GM21381 (cell line): ENCODE measurements at regions not wholly inside any gene's neighbourhood (a gene's known extent, or its start where the extent isn't known, plus 50 kb on each side); places are given as distances from the start of the nearest gene placed in this dataset.
"Not testable (repeated sequence)": the region's sequence is repeated elsewhere in the genome, so short reads cannot be mapped to it uniquely, and the experiment has no call there.

Experiments
- ATAC-seq: cut with Tn5 transposase; IDR thresholded peaks from one replicate; pipeline ENCODE4 v1.9.1; 2021; ENCODE audit warnings: mild to moderate bottlenecking, moderate library complexity; ENCODE audit not compliant: unreplicated experiment

DNA sequence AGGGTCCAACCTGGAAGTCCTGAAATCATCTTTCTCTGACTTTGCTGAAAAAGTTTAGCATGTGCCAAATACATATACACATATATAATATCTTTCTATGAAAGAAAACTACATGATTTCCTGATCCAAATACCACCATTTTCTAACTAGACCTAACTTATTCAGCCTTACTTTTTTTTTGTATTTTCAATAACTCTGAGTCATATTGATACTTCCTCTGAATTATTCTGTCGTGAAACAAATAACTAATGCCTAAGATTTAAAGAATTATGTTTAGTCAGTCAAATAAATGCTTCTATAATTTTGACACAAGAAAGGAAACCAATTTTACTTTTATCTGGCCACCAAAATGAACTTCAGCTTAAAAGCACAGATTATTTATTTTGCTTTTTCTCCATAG is 760.2 kb upstream of the GBE1 start:
- no peak for ATAC-seq

DNA sequence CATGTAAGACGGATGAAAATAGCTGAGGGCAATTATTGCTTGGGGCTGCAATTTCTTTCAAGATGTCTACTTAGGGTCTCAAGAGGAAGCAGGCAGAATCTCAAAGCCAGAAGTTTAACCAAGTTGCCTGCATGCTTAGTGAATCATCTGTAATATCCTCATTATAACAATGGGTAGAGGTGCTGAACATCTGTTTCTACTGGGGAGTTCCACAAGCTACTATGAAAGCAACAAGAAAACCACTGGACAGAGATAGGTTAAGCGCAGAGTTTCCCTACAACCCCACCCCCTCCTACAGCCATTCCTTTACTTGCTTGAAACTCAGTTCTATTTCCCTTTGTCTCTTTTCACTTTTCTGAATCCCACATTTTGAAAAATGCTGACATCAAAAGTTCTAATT is 759.4 kb upstream of the GBE1 start:
- no peak for ATAC-seq

DNA sequence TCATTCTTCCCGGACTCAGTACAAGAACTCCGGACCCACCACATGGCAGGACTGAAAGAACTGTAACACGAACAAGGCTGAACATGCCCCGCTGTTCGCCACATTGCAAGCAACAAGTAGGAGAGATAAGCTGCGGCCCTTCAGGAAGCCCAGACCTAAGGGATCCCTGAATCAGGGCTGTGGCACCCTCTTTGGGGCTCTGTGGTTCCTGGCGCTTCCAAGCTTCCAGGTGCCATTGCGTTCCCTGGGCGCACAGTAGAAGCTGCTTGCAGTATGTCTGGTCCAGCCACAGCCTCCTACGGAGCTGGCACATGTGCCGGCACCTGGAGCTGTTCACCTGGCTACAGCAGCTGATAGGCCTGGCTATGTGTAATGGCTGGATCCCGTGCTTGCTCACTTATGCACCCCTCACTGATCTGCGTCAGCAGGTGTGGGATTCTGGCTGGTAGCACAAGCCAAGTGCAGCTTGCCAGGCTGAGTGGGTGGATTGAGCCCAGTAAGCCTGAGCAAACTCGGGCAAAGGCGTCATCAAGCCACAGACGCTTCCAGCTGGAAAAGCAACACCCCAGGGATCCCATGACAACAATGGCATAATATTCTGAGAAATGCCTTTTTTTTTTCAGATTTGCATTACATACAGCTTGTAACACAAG is 748.6 kb upstream of the GBE1 start:
- no peak for ATAC-seq

DNA sequence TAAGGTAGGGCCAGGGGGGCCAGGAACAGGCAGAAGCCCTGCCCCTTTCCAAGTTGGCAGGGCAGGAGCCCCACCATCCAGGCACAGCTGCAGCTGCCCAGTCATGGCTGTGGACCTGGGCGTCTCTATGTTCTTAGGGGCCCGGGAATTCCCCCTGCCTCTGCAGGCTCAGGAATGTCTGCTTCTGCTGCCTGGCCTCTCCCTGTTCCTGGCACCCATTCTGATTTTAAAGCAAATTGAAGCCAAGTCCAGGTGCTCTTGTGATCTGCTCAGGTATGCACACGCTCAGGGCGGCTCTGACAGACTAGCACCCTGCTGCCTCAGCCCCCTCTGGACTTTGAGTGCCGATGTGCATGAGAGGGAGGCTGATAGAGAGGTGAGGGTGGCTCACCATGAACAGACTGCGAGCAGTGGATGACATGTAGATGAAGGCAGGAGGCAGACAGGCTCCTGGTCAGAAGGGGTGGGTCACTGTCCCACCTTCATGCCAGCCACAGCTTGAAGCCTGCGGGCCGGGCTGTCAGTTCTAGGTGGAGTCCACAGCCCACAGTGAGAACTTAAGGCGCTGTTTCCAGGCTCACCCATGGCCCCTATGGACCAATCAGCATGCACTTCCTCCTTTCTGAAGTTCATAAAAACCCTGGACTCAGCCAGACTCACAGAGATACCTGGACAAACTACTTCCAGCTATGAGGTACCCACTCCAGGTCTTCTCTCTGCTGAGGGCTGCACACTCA is 747.8 kb upstream of the GBE1 start:
- ATAC-seq = no peak

DNA sequence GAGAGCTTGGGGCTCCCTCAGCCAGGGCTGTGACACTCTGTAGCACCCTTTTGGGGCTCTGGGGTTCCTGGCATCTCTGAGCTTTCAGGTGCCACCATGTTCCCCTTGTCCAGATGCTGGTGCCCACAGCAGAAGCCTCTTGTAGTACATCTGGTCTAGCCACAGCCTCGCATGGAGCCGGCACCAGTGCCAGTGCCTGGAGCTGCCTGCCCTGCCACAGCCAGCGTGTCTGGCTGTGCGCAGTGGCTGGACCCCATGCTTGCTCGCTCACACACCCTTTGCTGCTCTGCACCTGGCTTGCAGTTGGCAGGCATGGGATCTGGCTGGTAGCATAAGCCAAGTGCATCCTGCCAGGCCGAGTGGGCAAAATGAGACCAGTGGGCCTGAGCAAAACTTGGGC is 744.8 kb upstream of the GBE1 start:
- no peak for ATAC-seq

DNA sequence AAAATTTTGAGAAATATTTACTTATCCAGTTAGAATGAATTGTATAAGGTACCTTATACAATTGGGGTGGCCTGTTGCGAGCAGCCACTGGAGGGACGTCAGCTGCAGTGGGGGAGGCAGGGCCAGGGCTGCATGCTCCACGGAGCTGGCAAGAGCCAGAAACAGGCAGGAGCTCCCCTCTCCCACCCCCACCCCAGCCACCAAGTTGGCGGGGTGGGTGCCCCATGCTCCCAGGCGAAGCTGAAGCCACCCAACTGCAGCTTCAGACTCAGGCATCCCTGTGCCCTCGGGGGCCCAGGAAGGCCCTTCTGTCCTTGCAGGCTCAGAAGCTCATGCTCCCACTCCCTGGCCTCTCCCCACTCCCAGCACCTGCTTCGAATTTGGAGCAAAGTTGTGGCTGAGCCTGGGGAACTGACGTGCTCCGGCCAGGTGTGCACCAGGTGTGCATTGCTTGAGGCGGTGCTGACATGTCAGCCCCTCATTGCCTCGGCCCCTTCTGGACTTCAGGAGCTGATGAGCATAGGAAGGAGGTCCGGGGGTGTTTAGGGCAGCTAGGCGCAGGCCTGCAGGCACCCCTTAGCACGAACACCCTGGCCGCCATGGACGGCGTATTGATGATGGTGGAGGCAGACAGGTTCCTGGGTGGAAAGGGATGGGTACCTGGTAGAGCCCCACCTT is 743.8 kb upstream of the GBE1 start:
- no peak for ATAC-seq

DNA sequence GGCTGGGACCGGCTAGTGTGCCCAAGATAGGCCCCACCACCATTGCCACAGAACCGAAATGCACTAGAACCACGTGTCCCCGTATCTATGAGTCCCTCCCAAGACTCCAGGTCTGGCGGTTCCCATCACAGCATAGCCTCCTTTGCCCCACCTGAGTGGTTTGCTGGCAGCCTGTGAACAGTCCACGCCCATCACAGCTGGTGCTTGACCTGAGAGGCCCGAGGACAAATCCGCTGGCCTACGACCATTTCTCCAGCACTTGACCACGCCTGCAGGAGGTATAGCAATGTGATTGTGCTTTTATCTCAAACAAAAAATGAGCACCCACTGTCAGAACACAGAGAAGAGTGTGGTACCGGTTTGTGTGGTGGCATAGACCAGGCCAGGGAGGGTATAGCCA is 736.7 kb upstream of the GBE1 start:
- no peak for ATAC-seq

DNA sequence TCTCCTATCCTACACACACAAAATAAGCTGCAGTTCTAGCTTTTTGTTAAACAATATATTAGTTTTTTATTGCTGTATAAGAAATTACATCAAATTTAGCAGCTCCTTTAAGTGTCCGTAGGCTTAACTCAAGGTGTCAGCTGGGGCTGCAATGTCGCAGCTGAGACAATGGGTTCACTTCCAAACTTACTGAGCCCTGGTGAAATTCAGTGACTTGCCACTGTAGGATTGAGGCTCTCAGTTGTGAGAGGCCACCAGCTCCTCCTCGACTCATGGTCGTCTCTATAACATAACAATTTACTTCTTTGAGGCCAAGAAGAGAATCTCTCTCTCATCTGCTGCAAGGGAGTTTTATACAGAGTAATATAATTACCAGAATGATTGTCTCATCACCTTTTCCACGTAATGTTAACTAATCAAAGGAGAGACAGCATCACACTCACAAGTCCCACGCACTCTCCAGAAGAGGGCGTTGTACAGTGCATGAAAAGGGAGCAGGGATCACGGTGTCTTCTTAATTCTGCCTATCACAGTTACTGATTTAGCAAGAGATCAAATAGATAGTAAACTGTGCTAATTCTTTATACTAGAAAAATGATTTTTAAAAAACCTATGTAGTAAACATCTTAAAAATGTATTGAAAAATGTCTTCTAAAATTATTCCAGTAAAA is 735.6 kb upstream of the GBE1 start:
- ATAC-seq = no peak

DNA sequence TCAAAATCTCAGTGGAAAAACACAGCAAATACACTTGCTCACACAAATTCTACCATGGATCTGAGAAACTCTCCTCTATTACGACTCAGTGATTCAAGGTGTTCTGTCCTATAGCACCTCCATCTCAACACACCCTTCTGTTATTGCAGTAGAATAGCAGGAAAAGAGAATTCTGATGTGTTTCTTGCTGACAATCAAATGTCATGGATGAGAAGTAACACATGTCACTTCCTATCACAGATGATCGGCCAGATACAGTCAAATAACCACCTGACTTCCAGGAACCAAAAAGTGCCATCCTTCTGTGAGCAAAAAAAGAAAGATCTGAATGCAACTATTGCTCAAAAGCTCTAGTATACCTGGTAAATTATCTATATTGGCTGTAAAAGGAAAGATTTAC is 734.2 kb upstream of the GBE1 start:
- no peak for ATAC-seq

DNA sequence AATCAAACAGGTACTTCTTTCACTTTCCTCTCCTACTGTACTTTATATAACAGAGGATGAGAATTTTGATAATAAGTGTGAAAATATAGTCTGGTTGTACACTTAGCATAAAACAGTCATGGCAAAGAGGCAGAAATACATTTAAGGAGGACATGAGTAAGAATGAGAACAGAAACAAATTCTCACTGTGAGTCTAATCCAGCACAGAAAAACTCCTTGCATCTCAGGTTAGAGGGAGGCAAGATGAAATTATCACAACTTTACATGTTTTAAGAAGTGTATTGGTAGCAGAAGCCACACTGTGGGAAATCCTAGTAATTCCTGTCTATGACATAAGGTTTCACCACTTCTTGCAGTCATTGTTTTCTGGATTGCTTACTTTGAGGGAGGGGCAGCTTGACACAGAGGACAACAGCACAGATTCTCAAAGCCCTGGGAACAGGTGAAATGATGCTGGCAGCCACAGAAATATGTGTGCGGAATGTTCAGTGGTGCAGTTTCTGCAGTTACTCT is 733.6 kb upstream of the GBE1 start:
- no peak for ATAC-seq

DNA sequence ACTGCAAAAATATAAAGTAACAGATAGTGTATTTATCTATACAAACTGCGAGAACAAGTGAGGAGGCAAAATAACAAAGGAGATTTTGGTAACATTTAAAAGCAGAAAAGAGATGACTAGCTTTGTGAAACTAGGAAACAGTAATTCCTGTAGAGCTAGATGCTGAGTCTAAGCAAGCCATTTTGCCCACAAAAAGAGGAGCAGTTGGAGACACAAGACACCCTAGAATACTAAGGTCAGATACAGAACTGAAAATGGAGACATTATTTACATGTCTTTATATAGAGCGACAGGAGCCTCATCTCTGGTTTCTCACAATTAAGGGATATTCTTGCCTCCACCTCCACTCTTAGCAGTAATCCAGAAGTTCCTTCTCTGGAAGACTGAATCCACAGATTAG is 732.4 kb upstream of the GBE1 start:
- ATAC-seq = no peak

DNA sequence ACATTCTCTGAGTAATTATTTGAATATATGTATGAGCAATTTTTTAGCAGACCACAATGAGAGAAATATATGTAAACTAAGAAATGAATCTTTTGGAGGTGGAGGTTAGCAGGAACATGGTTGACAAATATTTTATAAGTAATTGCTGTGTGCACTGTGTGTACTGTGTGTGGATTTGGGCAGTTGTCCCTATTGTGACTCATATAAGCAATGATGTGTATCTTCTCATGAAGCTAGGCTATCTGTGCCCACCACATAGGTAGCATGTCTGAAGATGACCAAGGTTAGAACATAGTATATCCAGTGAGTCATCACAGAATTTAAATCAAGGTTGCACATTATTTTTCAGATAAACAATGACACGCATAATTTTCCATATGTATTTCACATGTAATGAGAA is 713.9 kb upstream of the GBE1 start:
- ATAC-seq = no peak

DNA sequence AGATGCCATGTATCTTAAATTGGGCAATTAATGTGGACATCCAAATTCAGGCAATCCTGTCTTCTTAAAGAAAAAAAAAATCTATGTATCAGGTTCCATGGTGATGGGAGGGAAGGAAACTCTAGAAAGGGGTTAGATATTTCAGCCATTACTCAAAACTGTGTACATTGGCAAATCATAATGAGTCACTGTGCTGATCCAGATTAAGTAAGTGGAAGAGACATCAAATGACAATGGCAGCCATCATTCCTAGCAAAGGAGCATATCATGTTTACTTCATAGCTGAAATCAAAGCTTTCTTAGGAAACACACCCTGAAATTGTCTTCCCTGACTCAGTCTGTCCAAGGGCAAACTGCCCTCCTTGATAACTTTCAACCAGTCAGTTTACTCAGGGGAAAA is 713.3 kb upstream of the GBE1 start:
- no peak for ATAC-seq

DNA sequence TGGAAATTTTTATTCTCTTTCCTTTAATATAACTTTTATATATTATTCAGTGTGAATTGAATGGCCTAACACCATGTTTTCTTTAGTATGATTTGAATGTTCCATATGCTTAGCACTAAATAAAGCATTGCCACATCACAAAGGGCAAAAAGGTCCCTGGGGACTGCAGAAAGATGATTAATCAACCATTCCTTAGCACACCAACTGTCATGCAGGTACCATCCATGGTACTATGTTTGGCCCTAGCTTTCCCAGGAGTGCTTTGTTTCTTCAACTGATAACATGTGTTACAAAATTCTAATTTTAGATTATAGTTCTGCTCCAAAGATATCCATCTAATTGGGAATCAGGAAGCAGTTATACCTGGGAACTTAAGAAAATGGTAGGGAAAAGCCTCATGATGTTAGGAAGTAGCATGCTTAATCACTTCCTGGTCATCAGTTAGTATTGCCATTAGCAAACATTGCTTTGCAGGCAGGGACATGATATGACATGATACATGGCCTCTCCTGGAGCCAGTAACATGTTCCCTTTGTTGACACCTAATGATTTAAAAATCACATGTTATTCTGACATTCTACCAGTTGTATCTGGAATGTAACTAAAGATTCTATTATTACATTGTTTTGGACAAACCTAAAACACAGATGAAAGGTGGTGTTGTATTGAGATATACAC is 712.6 kb upstream of the GBE1 start:
- no peak for ATAC-seq

DNA sequence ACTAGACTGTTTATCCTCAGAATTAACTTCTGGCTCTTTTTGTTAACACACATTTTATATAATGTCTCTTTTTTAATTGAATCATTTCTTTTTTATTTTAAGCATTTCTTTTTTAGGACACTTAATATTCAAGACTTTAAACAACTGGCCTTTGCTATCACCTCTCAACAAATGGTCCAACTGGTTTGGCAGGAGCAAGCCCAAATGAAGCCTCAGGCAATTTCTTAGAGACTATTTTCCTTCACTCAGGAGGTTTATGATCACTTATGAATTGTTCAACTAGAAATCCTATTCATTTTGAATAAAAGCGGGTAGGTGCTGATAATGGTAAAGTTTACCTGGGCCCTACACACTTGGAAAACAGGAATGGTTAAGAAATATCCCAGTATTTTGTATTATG is 705.6 kb upstream of the GBE1 start:
- no peak for ATAC-seq

DNA sequence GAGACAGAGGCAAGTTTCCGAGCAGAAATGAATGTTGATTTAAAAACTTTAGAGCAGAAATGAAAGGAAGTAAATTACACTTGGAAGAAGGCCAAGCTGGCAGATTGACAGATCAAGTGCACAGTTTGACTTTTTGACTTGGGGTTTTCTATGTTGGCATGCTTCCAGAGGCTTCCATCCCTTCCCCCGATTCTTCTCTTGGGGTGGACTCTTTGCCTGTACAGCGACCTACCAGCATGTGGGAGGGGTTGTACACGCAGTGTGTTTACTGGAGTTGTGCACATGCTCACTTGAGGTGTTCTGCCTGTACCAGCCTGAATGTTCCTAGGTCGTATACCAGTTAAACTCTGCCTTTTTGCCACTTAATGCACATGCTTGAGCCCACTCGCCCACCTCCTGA is 701.5 kb upstream of the GBE1 start:
- ATAC-seq = no peak

DNA sequence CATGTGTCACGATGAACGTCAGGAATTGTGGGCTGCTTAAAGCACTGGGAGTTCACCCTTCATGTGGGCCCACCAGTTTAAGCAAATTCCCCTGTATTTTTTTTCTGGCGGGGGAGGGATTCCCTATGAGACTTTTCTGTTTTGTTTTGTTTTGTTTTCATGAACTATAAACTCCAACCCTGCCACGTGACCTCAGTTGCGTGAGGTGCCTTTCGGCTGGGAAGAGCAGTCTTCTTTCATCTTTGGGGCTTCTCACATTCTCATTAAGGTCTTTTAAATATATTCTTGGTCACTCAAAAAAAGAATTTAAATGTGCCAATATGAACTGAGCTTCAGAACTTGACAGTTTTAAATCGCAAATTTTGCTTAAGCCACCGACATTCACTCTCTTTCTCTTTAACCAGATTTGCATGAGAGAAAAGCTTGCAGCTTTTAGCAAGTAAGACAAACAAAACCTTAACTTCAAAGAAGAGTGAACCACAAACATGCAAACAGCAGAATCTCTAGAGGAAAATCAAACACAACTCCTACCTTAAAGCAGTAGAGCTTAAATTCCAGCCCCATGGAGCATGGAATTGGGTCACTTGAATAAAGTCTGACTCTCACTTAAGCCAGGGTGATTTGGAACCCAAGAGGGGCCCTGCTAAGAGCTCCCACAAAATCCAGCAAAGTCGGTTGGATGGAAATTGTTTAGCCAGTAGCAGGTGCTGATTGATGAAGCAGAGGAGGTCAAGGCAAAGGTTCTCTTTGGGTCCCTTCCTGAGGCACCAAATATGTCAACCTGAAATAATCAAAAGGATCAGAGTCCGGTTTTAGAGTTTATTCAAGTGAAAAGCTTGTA is 699.8 kb upstream of the GBE1 start:
- ATAC-seq = no peak

DNA sequence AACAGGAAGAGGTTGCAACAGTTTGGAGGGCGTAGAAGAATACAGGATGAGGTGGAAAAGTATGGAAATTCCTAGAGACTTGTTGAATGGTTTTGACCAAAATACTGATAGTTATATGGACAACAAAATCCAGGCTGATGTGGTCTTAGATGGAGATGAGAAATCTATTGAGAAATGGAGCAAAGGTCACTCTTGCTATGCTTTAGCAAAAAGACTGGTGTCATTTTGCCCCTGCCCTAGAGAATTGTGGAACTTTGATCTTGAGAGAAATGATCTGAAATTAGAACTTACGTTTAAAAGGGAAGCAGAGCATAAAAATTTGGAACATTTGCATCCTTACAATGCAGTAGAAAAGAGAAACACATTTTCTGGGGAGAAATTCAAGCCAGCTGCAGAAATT is 686.9 kb upstream of the GBE1 start:
- ATAC-seq = no peak

DNA sequence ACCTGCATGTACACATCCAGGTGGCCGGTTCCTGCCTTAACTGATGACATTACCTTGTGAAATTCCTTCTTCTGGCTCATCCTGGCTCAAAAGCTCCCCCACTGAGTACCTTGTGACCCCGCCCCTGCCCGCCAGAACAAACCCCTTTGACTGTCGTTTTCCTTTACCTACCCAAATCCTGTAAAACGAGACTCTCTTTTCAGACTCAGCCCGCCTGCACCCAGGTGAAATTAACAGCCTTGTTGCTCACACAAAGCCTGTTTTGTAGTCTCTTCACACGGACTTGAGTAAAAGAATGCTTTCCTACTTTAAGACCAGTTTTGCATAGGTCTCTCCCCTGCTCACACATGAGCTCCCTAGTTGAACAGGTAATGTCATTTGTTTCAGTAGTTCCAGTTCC is 667.4 kb upstream of the GBE1 start:
- ATAC-seq = not testable (repeated sequence)

DNA sequence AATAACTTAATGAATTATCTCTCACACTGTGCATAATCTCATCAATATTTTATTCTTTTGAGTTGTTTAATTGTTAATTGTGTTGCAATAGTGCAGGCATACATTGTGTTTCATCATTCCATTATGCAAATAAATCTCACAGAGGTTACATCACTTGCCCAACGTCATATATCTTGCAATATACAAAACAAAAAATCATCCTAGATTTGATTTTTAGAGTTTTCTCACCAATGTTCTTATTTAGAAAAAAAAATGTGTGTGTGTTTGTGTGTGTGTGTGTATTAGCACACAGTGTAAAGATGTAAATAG is 662.5 kb upstream of the GBE1 start:
- no peak for ATAC-seq
